Hepatic stellate cell (primary cell): ENCODE measurements at regions not wholly inside any gene's neighbourhood (a gene's known extent, or its start where the extent isn't known, plus 50 kb on each side); places are given as distances from the start of the nearest gene placed in this dataset.

Experiments
- DNase-seq: peaks from one replicate; pipeline ENCODE4 v3.0.0; 2011; ENCODE audit warnings: low spot score

DNA sequence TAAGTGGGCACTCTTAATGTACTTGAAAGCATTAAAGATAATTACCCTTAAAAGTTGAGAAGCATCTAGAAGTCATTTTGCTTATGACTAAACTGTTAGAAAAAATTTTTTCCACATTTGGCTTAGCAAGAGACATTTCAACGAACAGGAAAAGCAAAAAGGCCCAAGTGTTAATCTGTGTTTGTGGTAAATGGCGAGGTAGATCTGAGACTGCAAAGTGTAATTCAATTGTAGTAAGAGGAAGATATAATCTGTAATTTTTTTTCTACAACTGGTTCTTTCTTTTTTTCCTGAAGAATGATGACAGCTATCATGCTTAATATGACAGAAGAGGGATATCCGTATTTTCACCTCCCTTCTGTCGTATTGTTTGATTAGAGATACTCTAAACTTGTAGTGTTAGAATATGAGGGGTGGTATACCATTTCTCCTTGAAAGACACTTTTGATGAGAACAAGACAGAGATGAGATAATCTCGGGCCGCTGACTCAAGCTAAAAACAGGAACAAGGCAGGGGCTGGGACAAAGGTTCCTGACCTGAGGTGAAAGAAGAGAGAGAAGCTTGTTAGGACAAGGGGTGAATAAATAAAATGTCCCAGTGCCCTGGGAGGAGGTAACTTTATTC is 459.3 kb upstream of the ZNF608 start:
- DNase-seq, result no peak

DNA sequence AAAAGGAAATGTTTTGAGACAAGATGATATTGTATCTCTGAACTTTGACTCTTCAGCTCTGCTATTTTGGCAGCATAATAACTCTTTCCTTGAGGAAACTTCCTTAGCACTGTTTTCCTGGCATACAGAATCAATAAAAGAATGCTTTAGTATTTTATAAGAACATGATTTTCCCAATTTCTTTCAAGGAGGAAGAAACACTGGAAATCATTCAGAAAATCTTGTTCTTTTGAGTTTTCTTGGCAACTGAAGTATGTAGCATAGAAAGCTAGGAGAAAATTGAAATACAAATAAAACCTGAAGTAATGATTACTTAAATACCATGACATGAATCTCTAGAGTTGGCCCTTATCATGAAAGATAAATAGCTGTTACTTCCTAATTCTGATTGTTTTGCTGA is 461.4 kb upstream of the ZNF608 start:
- DNase-seq, result no peak

DNA sequence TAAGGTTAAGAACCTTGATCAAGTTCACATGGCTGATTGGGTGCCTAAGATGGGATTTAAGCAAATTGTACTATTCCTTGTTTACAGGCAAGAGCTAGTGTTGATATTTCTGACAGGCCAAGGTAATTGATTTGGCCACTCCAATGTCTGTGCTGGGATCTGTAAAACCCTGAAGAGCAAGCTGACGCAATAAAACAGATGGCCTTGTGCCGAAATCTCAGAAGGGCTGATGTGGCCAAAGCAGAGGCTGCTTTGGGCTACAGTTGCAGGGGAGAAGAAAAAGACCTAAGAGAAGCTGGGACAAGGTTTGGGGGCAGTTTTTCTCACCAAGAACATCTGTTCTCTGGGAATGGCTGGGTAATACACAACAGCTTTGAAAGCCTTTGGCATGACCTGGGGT is 463.2 kb upstream of the ZNF608 start:
- DNase-seq, result no peak

DNA sequence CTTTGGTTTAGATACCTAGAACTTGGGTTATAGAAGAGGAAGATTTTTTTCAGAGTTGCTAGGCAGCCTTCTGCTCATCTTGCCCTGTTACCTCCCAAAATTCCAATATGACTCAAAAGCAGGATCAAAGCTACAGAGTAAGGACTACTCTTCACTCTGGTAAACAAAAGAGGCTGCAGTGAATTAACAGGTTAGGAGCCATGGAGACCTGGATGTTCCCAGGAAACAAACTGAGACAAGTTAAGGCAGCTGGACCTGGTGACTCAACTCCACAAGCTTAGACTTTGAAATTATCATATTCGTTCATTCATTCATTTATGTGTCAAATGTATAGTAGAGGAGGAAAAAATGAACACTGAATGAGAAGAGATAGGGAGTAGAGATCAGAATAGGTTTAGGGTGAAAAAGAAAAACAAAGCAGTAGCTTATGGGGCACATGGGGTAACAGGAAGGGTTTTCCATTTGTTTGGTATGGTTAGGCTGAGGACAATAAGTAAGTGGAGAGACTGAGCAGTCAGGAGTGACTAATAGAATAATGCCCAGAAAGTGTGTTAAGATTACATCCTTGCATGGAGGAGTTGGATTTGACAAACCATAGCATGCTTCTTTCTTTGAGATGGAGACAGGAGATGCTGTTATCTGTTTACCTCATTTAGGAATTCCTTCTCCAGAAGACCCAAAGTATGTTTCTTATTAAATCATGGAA is 464.0 kb upstream of the ZNF608 start:
- DNase-seq, result no peak

DNA sequence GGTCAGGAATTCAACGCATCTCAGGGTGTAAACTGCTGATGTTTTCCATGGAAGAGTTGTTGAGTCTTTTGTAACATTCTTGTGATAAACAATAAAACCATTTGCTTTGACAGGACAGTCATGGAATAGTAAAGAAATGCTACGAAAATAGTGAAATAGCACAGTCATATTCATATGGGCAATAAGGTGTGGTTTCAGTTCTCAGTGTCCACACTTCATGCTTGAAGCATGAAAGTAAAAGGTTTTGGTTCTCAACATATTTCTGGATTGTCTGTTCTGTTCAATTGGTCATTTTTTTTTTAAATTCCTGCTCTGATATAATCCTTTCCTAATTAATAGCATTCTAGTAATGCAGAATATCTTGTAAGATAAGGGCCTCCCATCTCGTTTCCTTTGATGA is 467.6 kb upstream of the ZNF608 start:
- no peak for DNase-seq

DNA sequence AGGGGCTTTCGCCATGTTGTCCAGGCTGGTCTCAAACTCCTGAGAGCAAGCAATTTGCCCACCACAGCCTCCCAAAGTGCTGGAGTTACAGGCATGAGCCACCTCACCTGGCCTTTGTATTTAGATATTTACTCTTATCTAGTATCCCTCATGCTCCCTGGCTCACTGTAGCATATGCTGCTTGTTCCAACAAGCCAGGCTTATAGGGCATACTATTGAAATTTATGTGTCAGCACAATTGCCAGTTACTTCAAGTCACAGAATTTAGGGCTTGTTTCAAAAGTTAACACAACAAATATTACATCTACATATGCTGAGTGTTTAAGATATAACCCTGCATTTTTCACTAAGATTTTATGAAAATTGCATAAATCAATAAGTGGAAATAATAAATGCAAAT is 469.2 kb upstream of the ZNF608 start:
- DNase-seq, result no peak

DNA sequence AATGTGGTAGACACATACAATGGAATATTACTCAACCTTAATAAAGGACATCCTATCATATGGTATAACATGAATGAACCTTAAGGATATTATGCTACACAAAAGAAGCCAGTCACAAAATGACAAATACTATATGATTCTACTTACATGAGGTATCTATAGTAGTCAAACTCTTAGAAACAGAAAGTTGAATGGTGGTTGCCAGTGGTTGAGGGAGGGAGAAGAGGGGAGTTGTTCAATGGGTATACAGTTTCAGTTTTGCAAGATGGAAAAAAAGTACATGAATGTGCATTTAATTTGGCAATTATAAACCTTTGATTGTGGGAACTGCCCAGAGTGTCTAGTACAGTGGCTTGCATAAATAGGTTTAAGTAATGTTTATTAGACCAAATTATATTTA is 473.3 kb upstream of the ZNF608 start:
- DNase-seq, result no peak

DNA sequence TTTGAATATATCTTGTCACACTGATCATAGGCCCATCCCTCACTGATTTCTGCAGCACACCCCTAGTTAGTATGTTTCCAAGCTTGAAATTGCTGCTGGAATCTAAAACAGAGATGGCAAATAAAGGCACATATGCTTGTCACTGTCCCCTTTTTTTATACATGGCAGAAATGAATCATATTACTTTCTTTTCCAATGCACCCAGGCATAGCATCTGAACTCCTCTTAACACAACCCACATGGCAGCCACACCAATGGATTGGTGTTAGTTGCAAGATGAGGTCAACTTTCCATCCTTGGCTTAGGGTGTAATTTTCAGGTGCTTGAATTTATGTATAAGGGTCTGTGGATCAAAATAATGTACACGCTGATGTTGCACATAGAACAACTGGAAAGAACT is 473.8 kb upstream of the ZNF608 start:
- DNase-seq, result no peak

DNA sequence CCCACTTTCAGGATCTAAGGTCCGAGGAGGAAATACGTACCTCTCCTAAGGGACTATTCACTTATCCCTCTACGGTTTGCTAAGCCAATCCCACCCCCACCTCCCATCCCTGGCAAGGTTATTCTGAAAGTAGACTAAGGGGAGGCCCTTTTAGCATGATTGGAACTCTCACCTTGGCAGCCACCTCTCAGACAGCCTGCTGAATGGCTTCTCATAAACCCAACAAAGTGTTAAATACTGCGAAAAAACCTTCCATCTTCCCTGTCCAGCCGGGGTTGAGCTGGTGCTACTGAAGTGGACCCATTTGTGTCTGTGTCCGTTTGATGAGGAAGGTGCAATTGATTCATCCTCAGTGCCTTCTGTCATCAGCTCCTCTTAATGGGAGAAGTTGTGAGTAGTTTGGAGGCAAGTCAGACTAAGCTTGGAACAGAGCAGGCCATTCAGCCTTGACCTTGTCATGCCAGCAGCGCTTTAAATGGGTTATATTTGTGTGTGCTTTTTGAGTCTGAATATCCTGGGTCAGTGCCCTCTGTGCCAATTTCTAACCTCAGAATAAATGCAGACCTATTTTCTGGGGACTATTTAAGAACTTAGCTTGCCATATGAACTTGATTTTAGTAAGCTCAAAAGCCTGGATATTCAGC is 476.3 kb upstream of the ZNF608 start:
- no peak for DNase-seq

DNA sequence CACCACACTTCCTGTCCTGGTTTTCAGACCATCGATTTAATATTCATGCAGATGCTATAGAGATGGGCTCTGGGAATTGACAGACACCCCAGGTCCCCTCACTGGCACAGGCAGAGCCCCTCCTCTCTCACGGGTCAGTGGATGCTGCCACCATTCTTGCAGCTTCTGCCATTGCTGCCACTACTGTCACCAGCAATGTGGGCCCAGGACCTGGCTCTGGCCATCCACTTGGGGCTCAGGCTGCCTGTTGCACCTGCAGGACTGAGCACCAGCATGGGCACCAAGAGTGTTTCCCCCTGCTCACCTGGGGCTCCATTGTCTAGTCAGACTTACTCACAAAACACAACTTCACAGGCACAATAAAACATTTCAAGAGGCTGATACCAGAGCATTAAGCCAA is 479.0 kb upstream of the ZNF608 start:
- no peak for DNase-seq

DNA sequence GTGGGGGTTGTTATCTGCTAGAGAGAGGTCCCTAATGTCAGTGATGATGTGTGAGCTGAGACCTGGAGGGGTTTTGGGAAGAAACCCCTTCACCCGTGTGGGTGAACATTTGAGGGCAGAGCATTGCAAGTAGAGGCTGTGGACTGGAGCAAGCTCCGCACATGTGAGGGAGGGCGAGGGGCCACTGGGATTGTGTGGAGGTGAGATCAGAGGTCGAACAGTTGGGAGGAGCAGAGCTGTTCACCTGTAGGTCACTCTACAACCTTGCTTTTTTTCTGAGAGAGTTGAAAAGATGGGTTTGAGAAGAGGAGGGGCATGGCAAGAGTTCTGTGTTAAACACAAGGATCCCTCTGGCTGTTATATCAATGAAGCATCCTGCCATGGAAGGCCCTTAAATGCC is 480.4 kb upstream of the ZNF608 start:
- DNase-seq, result no peak

DNA sequence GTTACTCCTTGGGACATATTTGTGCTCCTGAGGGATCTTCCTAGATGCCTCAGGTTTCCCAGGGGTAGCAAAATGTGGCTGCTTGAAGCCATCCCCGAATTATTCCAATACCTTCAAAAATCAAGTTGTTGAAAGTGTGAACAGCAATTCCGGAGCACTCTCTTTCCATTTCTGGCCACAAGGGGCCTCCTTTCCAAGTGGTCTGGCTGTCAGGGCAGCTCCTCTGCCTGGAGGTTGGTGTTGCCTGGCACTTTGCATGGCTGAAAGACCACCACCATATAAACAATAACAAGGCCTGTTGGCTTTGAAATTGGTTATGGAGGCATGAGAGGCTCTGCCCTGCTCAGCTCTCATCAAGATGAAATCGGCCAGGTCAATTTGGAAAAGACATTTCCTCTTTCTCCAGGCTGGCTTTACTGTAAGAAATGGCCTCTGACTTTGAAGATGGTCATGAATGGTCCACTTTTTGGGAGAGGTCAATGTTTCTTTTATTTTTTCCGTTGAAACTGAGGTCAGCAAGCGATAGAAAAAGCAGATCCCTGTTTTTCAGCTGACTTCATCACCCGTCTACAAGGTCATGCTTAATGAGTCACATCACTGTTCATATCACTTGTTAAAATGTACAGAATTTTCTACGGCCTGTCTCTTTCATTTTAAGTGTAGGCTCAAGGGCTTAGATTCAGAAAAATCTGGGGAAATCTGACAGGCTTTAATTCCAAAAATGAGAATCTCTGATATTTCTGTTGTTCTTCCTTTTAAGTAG is 481.1 kb upstream of the ZNF608 start:
- DNase-seq, result peak; percentile 6

DNA sequence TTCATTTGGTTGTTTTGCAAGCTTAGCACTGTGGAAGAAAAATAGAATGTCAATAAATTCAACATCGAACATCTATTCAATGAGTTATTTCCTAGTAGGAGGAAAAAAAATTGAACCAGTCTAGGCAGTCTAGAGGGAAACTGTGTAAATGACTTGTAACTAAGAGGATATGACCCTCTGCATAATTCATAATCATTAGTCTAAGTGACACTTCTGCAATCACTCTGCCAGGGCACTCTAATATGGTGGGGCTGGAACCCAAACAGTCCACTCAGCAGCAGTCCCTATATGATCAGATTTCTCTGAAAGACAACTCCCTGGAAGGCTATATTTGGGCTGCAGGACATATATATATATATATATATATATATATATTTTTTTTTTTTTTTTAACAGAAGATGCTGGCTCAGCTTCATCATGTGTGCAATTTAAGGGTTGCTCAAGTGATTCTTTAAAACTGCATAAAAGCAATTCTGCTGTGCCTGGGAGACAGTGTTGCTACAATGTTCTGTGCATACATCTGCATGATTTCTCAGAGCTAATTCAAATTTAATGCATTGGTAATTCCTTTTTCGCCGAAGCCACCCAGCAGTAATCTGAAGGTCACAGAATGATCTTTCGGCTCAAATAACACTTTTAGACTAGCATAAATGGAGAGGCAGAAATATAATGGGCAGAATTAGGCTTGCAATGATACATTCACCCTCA is 482.1 kb upstream of the ZNF608 start:
- DNase-seq, result no peak

DNA sequence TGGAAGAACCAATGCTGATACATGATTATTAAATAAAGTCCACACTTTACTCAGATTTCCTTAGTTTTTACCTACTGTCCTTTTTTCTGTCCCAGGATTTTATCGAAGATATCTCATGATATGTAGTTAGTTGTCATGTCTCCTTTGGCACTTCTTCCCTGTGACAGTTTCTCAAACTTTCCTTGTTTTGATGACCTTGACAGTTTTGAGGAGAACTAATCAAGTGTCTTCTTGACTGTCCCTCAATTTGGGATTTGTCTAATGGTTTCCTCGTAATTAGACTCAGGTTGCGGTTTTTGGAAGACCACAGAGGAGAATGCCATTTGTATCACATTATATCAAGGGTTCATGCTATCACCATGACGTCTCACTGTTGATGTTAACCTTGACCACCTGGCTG is 483.1 kb upstream of the ZNF608 start:
- DNase-seq, result no peak

DNA sequence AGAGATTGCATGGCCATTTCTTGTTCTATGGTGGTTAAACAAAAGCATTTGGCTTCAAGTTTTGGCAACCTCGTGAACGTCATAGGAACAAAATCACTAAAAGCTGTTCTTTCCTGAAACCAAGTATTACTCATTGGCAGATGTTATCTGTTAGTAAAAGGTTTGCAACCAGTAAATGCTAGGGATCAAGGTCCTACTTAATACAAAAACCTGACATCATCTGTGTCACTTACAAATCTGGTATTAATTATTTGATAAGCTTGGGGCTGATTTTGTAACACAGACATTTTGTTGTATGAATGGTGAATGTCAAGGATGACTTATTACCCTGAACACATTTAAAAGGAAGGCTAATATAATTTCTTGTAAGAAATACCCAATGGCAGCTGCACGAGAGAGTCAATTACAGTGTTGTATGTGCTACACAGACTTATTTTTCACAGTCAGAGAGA is 486.4 kb upstream of the ZNF608 start:
- DNase-seq, result no peak

DNA sequence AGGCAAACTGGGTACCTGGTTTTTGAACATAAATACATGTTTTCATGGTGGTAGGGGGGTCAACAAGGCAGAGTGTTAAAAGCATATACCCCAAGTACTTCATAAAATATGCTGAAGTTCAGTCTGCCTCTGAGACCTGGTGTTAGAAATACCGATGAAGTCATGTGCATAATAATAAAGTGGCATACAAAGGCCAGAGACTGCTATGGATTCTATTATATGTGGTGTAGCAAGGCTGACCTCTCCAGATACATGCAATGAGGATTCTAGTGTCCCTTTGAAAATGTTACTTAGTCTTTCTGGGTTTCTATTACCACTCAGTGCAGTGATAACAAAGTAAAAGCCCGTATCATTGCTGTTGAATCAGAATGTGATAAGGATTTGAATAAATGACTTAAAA is 487.5 kb upstream of the ZNF608 start:
- DNase-seq, result no peak

DNA sequence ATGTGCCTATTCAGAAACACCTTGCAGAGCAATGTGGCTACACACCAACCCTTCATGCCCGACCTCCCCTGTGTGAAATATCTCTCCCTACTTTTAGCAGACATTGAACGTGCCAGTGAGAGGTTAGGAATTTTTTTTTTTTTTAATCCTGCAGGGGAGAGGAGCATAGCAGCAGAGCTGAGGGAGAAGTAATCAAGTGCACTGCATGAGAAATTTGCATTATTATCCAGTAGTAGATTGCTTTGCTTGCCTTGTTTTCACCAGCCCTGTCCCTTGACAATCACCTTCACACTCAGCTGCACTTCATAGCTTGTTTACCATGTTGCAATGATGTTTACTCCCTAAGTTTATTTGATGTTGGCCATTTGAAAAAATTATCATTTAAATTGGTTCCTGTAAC is 489.6 kb upstream of the ZNF608 start:
- no peak for DNase-seq

DNA sequence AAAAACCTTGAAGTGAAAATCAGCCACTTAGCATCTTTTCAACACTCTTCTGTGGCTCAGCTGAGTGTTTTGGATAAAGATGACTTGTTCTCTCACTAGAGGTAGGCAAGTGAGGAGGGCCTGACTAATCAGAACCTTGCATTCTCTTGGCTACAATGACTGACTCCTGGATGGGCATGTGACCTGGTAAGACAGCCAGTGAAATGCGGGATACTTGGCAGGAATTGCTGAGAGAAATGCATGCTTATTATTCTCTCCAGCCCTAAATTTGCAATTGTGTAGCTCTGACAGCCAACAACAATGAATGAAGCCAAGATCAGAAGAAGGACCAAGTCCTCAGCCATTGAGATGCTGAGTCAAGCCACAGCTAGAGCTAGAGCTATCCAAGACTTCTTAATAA is 490.5 kb upstream of the ZNF608 start:
- DNase-seq, result no peak

DNA sequence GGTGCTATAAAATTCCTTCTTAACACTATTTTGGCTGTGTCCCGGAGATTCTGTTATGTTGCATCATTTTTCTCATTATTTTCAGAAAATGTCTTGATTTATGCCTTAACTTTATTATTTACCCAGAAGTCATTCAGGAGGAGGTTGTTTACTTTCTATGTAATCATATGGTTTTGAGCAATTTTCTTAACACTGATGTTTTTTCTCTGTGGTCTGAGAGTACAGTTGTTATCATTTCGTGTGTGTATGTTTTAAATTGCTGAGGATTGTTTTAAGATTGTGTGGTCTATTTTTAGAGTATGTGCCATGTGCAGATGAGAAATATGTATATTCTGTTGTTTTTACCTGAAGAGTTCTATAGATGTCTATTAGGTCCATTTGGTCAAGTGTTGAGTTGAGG is 498.1 kb upstream of the ZNF608 start:
- DNase-seq, result no peak

DNA sequence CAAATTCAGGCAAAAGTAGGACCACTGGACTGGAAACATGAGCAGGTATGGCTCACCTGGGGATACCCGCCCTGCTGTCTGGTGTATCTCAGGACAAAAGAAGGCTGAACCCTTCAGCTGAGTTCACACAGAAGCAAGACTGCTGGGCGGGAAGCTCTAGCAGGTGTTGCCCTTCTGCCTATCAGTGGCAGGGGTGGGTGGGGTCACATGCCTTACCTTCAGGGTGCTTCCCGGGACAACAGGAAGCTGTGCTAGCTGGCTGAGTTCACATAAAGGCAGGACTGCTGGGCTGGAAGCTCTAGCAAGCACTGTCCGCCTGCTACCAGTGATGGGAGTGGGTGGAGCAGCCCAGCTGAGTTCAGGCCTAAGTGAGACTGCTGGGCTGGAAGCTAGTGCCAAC is 498.8 kb upstream of the ZNF608 start:
- DNase-seq, result no peak

DNA sequence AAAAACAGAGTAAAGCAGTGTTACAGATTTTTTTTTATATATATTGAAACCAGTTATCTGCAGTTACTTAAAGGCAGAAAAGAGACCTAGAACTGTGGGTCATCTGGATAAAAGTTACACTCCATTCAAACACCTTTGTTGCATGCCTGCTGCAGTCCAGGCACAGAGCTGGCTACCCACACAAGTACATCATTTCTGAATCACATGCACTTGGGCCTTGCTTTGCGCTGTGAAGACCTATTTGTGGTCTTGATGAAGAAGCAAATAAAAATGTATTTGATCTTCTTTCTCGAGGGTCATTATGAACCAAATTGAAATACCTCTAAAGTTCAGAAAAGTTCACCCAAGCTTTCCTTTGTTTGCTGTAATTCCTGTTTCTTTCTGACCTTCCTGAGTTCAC is 503.0 kb upstream of the ZNF608 start:
- DNase-seq, result no peak

DNA sequence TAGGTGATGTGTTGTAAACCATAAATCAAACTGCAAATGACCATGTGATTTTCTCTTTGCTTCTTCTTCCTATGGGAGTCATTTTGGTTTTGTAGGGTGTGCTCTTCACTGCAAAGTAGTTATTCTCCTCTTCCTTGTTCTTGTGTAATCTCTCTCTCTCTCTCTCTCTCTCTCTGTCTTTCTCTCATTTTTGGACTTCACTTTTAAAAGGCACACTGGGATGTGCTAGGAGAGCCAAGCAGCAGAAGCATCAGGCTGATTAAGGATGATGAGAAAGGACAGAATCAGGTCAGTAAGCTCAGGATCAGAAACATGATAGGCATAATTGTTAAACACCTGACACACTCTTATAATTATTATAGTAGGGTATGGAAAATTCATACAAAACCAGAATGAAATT is 505.3 kb upstream of the ZNF608 start:
- no peak for DNase-seq
